GM23248 (cell line): ENCODE measurements at regions not wholly inside any gene's neighbourhood (a gene's known extent, or its start where the extent isn't known, plus 50 kb on each side); places are given as distances from the start of the nearest gene placed in this dataset.
A peak's percentile ranks its signal among the peaks of the same experiment; 100 is the strongest.

ENCODE experiments used
- DNase-seq: peaks from one replicate; pipeline ENCODE4 v3.0.0-alpha.2; 2015
- H2AFZ ChIP-seq: fragments of 200-600 bp; sonication (generic); 2 replicates; pipeline ENCODE4 v1.6.1; 2016; ENCODE audit warnings: antibody characterized with exemption
- H3F3A ChIP-seq: fragments of 200-600 bp; sonication (generic); 2 replicates; pipeline ENCODE4 v1.6.1; 2016; ENCODE audit warnings: mild to moderate bottlenecking, antibody characterized with exemption, mixed run types; ENCODE audit not compliant: insufficient read depth
- H3K27ac ChIP-seq: fragments of 200-600 bp; sonication (generic); 2 replicates; pipeline ENCODE4 v1.5.1; 2016; ENCODE audit warnings: mild to moderate bottlenecking
- H3K27me3 ChIP-seq: fragments of 200-600 bp; sonication (generic); replicated peaks from 2 replicates; pipeline ENCODE4 v1.6.1; 2016; ENCODE audit warnings: mild to moderate bottlenecking; ENCODE audit not compliant: insufficient read depth
- H3K36me3 ChIP-seq: fragments of 200-600 bp; sonication (generic); 2 replicates; pipeline ENCODE4 v1.6.1; 2016; ENCODE audit warnings: low read depth, mild to moderate bottlenecking
- H3K4me1 ChIP-seq: fragments of 200-600 bp; sonication (generic); 2 replicates; pipeline ENCODE4 v1.6.1; 2016; ENCODE audit warnings: mild to moderate bottlenecking; ENCODE audit not compliant: insufficient read depth
- H3K4me2 ChIP-seq: fragments of 200-600 bp; sonication (generic); one replicate; pipeline ENCODE4 v1.6.1; 2016; ENCODE audit warnings: mild to moderate bottlenecking; ENCODE audit not compliant: unreplicated experiment
- H3K4me3 ChIP-seq: fragments of 200-600 bp; sonication (generic); 2 replicates; pipeline ENCODE4 v1.5.1; 2016; ENCODE audit warnings: mild to moderate bottlenecking
- H3K79me2 ChIP-seq: fragments of 200-600 bp; sonication (generic); 2 replicates; pipeline ENCODE4 v1.6.1; 2016; ENCODE audit warnings: mild to moderate bottlenecking; ENCODE audit not compliant: insufficient read depth
- H3K9ac ChIP-seq: fragments of 200-600 bp; sonication (generic); 2 replicates; pipeline ENCODE4 v1.6.1; 2016; ENCODE audit warnings: mild to moderate bottlenecking
- H3K9me2 ChIP-seq: fragments of 200-600 bp; sonication (generic); 2 replicates; pipeline ENCODE4 v1.6.1; 2016; ENCODE audit warnings: mixed run types, mild to moderate bottlenecking, moderate library complexity; ENCODE audit not compliant: insufficient read depth
- H3K9me3 ChIP-seq: fragments of 200-600 bp; sonication (generic); one replicate; pipeline ENCODE4 v1.6.1; 2017; ENCODE audit warnings: low read depth
- H4K20me1 ChIP-seq: fragments of 200-600 bp; sonication (generic); 2 replicates; pipeline ENCODE4 v1.6.0; 2016; ENCODE audit not compliant: insufficient read depth
- EZH2 ChIP-seq: fragments of 200-600 bp; sonication (generic); IDR thresholded peaks from 2 replicates; pipeline ENCODE4 v1.6.1; 2018; ENCODE audit warnings: antibody characterized with exemption, mild to moderate bottlenecking; ENCODE audit not compliant: insufficient read depth, poor library complexity, severe bottlenecking
- EZH2phosphoT487 ChIP-seq: fragments of 200-600 bp; sonication (generic); IDR thresholded peaks from 2 replicates; pipeline ENCODE4 v1.6.1; 2018; ENCODE audit warnings: antibody characterized with exemption, moderate library complexity, mild to moderate bottlenecking, low read depth; ENCODE audit not compliant: insufficient read depth
- WGBS, 2 experiments: methylation state at CpG; one replicate each; pipeline ENCODE4 v1.1.6; 2015 to 2017; ENCODE audit warnings: low lambda C conversion rate in 2 of 2, low coverage in 1 of 2; ENCODE audit errors: missing lambda C conversion rate in 2 of 2; 5-methylcytosine and 5-hydroxymethylcytosine counted together
- in situ Hi-C: fragments of 300-500 bp; cut with MboI; formaldehyde crosslinking; loops from 2 replicates; pipeline ENCODE4 v1.15.0; 2020

- no peaks in the 10 kb centered on the region for H4K20me1 ChIP-seq
- no peaks in the 10 kb centered on the region for H3F3A ChIP-seq
- H3K9me2 ChIP-seq, result no peaks in the 10 kb centered on the region
- H3K36me3 ChIP-seq, result no peaks in the 10 kb centered on the region
- H3K4me2 ChIP-seq, result no peak overlapping the region
- no peak for TF ChIP-seq EZH2
- no peak for TF ChIP-seq EZH2phosphoT487
- H2AFZ ChIP-seq, result no peak overlapping the region
- H3K4me1 ChIP-seq, result no peaks in the 10 kb centered on the region
- peak; percentile 24 for DNase-seq
- H3K9ac ChIP-seq, result no peak overlapping the region
- no peak overlapping the region for H3K27ac ChIP-seq
- in situ Hi-C loops, result no loop called here
- WGBS, 2 experiments, result 8 to 10% methylated on average over 4 of the region's 4 CpGs
- H3K79me2 ChIP-seq, result no peaks in the 10 kb centered on the region
- no peak overlapping the region for H3K4me3 ChIP-seq
- H3K9me3 ChIP-seq, result no peaks in the 10 kb centered on the region
- 0 out of 2 replicates have a peak, but pooled peaks cover 6% of the 10 kb centered on the region for H3K27me3 ChIP-seq
These were observed 226.6 kb downstream of the HACE1 start for GRCh38 chr6:104633125-104633524.

- DNase-seq, result no peak
- H3K4me2 ChIP-seq, result no peak overlapping the region
- WGBS, 2 experiments, result 39 to 46% methylated on average over 2 of the region's 2 CpGs
- in situ Hi-C loops, result no loop called here
- no peak for TF ChIP-seq EZH2phosphoT487
- no peak for TF ChIP-seq EZH2
- H3K9me2 ChIP-seq, result no peaks in the 10 kb centered on the region
- no peaks in the 10 kb centered on the region for H3K9me3 ChIP-seq
- no peak overlapping the region for H3K4me3 ChIP-seq
- no peaks in the 10 kb centered on the region for H3K79me2 ChIP-seq
- H3K9ac ChIP-seq, result no peak overlapping the region
- no peaks in the 10 kb centered on the region for H3F3A ChIP-seq
- no peaks in the 10 kb centered on the region for H3K4me1 ChIP-seq
- H2AFZ ChIP-seq, result no peak overlapping the region
- no peaks in the 10 kb centered on the region for H3K36me3 ChIP-seq
- 0 out of 2 replicates have a peak, but pooled peaks cover 6% of the 10 kb centered on the region for H3K27me3 ChIP-seq
- H3K27ac ChIP-seq, result no peak overlapping the region
- no peaks in the 10 kb centered on the region for H4K20me1 ChIP-seq
These were observed 227.1 kb downstream of the HACE1 start for GRCh38 chr6:104632588-104632987.

GRCh38 chr6:104630955-104631354, 228.8 kb downstream of the HACE1 start:
- in situ Hi-C loops, result no loop called here

GRCh38 chr6:104630522-104630921, 229.2 kb downstream of the HACE1 start:
- WGBS, 2 experiments, result 42 to 43% methylated on average over 3 of the region's 3 CpGs
- H3F3A ChIP-seq, result no peaks in the 10 kb centered on the region
- no peaks in the 10 kb centered on the region for H3K9me2 ChIP-seq
- no peak for DNase-seq
- no peaks in the 10 kb centered on the region for H3K4me1 ChIP-seq
- H3K4me3 ChIP-seq, result no peak overlapping the region
- no peaks in the 10 kb centered on the region for H3K79me2 ChIP-seq
- in situ Hi-C loops, result no loop called here
- TF ChIP-seq EZH2phosphoT487 (no peak), EZH2 (no peak)
- no peaks in the 10 kb centered on the region for H4K20me1 ChIP-seq
- H3K27ac ChIP-seq, result no peak overlapping the region
- 0 out of 2 replicates have a peak, but pooled peaks cover 6% of the 10 kb centered on the region for H3K27me3 ChIP-seq
- no peak overlapping the region for H2AFZ ChIP-seq
- no peak overlapping the region for H3K9ac ChIP-seq
- no peaks in the 10 kb centered on the region for H3K36me3 ChIP-seq
- H3K4me2 ChIP-seq, result no peak overlapping the region
- no peaks in the 10 kb centered on the region for H3K9me3 ChIP-seq

More at GRCh38 chr6:104630955-104631354, 228.8 kb downstream of the HACE1 start:
- DNase-seq, result no peak
- Histone ChIP-seq H3K36me3 (no peaks in the 10 kb centered on the region), H3K4me2 (no peak overlapping the region), H3K9ac (no peak overlapping the region), H3K4me1 (no peaks in the 10 kb centered on the region), H3K9me3 (no peaks in the 10 kb centered on the region), H3K79me2 (no peaks in the 10 kb centered on the region), H2AFZ (no peak overlapping the region), H3K4me3 (no peak overlapping the region), H4K20me1 (no peaks in the 10 kb centered on the region), H3F3A (no peaks in the 10 kb centered on the region), H3K9me2 (no peaks in the 10 kb centered on the region), H3K27me3 (0 out of 2 replicates have a peak, but pooled peaks cover 6% of the 10 kb centered on the region), H3K27ac (no peak overlapping the region)
- no peak for TF ChIP-seq EZH2
- no peak for TF ChIP-seq EZH2phosphoT487

DNA sequence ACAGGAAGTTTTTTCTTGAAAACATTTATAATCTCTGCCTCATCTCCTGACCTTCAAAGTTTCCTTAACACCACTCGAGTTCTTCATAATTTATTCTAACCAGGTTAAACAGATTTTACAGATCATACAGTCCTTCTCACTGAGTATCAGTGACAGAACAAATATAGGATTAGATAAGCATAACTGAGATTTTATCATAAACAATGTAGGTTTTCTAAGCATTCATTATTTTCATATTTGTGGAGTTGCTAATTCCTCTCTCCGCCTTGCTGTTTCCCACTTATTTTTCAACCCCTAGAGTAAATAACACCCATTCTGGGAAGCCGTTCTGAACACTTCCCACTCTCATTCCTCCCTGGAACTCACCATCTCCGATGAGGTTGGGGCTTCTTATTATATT, 229.9 kb downstream of the HACE1 start:
- no peaks in the 10 kb centered on the region for H3K9me3 ChIP-seq
- no peak for DNase-seq
- H3K79me2 ChIP-seq, result no peaks in the 10 kb centered on the region
- H4K20me1 ChIP-seq, result no peaks in the 10 kb centered on the region
- no peak overlapping the region for H3K4me3 ChIP-seq
- H3K9me2 ChIP-seq, result no peaks in the 10 kb centered on the region
- H3K27ac ChIP-seq, result no peak overlapping the region
- H3K4me1 ChIP-seq, result no peaks in the 10 kb centered on the region
- H3K27me3 ChIP-seq, result 0 out of 2 replicates have a peak, but pooled peaks cover 6% of the 10 kb centered on the region
- H2AFZ ChIP-seq, result no peak overlapping the region
- H3K9ac ChIP-seq, result no peak overlapping the region
- in situ Hi-C loops, result no loop called here
- no peaks in the 10 kb centered on the region for H3F3A ChIP-seq
- no peaks in the 10 kb centered on the region for H3K36me3 ChIP-seq
- H3K4me2 ChIP-seq, result no peak overlapping the region
- TF ChIP-seq EZH2phosphoT487, result no peak
- no peak for TF ChIP-seq EZH2
- WGBS, 2 experiments, result 28 to 39% methylated on average over 4 of the region's 4 CpGs
